MM.1S (cell line): ENCODE measurements at regions not wholly inside any gene's neighbourhood (a gene's known extent, or its start where the extent isn't known, plus 50 kb on each side); places are given as distances from the start of the nearest gene placed in this dataset.

ENCODE experiments used
- EZH2 ChIP-seq: fragments of 300-600 bp; sonication (generic); optimal IDR thresholded peaks from 2 replicates; pipeline ENCODE3; 2017; ENCODE audit warnings: low read depth, mild to moderate bottlenecking, antibody characterized with exemption, low read length, mixed read lengths
- TF ChIP-seq, protein P1 (sequence below): fragments of 300-600 bp; sonication (generic); IDR thresholded peaks from 2 replicates; pipeline ENCODE4 v1.5.1; 2016; ENCODE audit warnings: antibody characterized with exemption, low read length, mixed read lengths

DNA sequence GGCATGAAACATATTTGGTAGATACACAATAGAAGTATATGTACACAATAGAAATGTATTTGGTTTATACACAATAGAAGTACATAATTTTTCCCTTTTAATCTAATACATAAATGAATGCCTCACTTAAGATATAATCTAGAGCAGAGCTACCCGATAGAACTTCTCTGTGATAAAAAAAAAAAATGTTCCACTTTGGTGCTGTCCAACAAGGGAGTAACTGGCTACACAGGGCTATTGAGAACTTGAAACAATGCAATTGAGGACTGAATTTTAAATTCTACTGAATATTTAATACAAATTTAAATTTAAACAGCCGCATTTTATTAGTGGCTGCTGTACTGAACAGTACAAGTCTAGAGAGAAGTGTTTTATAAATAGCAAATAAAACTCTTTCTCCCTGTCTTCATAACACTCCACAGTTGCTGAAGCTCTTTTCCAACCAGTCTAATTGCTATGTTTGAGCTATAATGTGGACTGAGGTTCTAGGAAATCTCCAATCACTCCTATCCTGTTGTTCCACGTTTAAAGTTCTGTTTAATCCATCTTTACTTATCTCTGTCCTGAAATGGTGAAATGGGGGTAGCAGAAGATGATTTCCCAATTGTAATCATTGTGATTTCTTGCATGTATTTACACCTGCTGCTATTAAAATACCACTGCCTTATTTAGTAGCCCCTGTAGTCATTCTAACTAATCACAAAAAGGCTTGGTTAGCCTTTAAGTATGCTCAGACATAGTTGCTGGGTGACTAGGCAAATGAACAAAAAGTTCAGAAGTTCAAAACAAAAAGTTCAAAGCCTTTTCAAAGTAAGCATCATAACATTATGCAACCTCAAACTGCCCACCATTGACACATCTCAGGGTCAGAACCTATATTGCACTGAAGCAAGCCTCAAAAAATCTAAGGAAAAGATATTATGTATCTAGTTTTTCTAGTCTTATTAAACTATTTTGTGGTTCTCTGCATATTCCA lies 192.3 kb upstream of the C1orf87 start:
- TF ChIP-seq, protein P1, sequence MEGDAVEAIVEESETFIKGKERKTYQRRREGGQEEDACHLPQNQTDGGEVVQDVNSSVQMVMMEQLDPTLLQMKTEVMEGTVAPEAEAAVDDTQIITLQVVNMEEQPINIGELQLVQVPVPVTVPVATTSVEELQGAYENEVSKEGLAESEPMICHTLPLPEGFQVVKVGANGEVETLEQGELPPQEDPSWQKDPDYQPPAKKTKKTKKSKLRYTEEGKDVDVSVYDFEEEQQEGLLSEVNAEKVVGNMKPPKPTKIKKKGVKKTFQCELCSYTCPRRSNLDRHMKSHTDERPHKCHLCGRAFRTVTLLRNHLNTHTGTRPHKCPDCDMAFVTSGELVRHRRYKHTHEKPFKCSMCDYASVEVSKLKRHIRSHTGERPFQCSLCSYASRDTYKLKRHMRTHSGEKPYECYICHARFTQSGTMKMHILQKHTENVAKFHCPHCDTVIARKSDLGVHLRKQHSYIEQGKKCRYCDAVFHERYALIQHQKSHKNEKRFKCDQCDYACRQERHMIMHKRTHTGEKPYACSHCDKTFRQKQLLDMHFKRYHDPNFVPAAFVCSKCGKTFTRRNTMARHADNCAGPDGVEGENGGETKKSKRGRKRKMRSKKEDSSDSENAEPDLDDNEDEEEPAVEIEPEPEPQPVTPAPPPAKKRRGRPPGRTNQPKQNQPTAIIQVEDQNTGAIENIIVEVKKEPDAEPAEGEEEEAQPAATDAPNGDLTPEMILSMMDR = no peak
- no peak for TF ChIP-seq EZH2
